GM12892 (cell line): ENCODE measurements at regions not wholly inside any gene's neighbourhood (a gene's known extent, or its start where the extent isn't known, plus 50 kb on each side); places are given as distances from the start of the nearest gene placed in this dataset.

Experiments
- POLR2A ChIP-seq: IDR thresholded peaks from 2 replicates; pipeline ENCODE4 v1.6.1; 2011; ENCODE audit warnings: low read depth, low read length, control low read depth
- POLR2AphosphoS5 ChIP-seq: IDR thresholded peaks from 2 replicates; pipeline ENCODE4 v1.6.1; 2011; ENCODE audit warnings: low read depth, low read length, control low read depth
- TAF1 ChIP-seq: IDR thresholded peaks from 2 replicates; pipeline ENCODE4 v1.6.1; 2011; ENCODE audit warnings: low read depth, mild to moderate bottlenecking, control low read depth, low read length, borderline replicate concordance

DNA sequence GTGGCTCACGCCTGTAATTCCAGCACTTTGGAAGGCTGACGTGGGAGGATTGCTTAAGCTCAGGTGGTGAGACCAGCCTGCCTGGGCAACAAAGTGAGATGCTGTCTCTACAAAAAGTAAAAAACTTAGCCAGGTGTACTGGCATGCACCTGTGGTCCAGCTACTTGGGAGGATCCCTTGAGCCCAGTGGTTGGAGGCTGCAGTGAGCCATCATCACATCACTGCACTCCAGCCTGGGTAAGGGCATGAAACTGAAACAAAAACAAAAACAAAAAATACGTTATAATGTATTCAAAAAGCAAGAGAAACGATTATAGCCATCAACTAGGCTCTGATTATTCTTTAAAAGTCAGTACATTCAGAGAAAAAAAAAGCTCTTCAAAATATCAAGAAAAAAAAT lies 62.5 kb downstream of the TCF20 start:
- no peak for TF ChIP-seq POLR2A
- TF ChIP-seq POLR2AphosphoS5 = no peak
- TF ChIP-seq TAF1 = no peak
